ENCODE measurements at regions not wholly inside any gene's neighbourhood (a gene's known extent, or its start where the extent isn't known, plus 50 kb on each side); places are given as distances from the start of the nearest gene placed in this dataset.

DNA sequence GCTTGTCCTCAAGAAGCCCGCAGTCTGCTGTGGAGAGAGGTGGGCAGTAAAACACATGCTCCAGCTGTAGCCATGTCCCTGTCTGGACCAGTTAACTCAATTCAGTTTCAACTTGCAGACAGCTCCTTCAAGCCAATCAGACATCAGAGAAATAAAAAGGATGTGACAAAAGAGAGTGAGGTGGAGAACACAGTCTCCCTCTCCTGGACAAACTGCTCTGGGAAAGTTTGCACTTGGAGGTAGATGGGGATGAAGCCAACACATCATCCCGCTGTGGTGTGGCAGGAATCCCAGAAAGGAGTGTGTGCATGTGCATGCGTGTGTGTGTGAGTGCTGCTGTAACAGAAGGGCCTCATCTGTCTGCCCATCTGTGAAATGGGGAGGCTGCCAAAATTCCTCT lies 358.6 kb upstream of the ASIC2 start:
- TF ChIP-seq, protein P1, sequence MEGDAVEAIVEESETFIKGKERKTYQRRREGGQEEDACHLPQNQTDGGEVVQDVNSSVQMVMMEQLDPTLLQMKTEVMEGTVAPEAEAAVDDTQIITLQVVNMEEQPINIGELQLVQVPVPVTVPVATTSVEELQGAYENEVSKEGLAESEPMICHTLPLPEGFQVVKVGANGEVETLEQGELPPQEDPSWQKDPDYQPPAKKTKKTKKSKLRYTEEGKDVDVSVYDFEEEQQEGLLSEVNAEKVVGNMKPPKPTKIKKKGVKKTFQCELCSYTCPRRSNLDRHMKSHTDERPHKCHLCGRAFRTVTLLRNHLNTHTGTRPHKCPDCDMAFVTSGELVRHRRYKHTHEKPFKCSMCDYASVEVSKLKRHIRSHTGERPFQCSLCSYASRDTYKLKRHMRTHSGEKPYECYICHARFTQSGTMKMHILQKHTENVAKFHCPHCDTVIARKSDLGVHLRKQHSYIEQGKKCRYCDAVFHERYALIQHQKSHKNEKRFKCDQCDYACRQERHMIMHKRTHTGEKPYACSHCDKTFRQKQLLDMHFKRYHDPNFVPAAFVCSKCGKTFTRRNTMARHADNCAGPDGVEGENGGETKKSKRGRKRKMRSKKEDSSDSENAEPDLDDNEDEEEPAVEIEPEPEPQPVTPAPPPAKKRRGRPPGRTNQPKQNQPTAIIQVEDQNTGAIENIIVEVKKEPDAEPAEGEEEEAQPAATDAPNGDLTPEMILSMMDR (IDR thresholded peaks at IDR 0.05), result no peak
- no peak for TF ChIP-seq POLR2A (IDR thresholded peaks at IDR 0.05)
